H1 (cell line): ENCODE measurements at regions not wholly inside any gene's neighbourhood (a gene's known extent, or its start where the extent isn't known, plus 50 kb on each side); places are given as distances from the start of the nearest gene placed in this dataset.

Experiments used
- SP2 ChIP-seq: IDR thresholded peaks from 2 replicates; pipeline ENCODE4 v1.6.1; 2012; ENCODE audit warnings: mild to moderate bottlenecking, low read length, inconsistent platforms

GRCh38 chr2:204133476-204133875 is 196.9 kb downstream of the ICOS start (continued):
- TF ChIP-seq SP2: no peak
- TF ChIP-seq, all 59 proteins: peak for 0
